HEK293 (cell line): ENCODE measurements at regions not wholly inside any gene's neighbourhood (a gene's known extent, or its start where the extent isn't known, plus 50 kb on each side); places are given as distances from the start of the nearest gene placed in this dataset.

Experiments
- CTCF ChIA-PET: fragments of 350-600 bp; formaldehyde crosslinking; extraction: SDS; loops from one replicate; lab custom pipeline; 2021; ENCODE audit warnings: antibody characterized with exemption; lab: Yijun Ruan, JAX
- POLR2A ChIA-PET: fragments of 300-600 bp; formaldehyde crosslinking; extraction: SDS; loops from one replicate; lab custom pipeline; 2020; ENCODE audit warnings: antibody characterized with exemption, inconsistent platforms; lab: Yijun Ruan, JAX
- H3K27ac ChIP-seq: fragments of 200-500 bp; sonication (Bioruptor generic); 2 replicates; pipeline ENCODE4 v1.5.1; 2014; ENCODE audit warnings: low read depth, low read length, control low read depth, inconsistent platforms; ENCODE audit errors: extremely low read depth
- H3K36me3 ChIP-seq, 2 experiments: fragments of 200-500 bp in 1 of 2; sonication (Bioruptor generic) in 1 of 2; 1 replicate in 1 of 2; 2 replicates in 1 of 2; pipeline ENCODE4 v1.5.1; 2014 to 2017; ENCODE audit warnings: inconsistent platforms in 2 of 2, low read length in 2 of 2; ENCODE audit not compliant: control insufficient read depth in 2 of 2, insufficient read depth in 1 of 2
- H3K4me1 ChIP-seq: fragments of 200-500 bp; sonication (Bioruptor generic); 2 replicates; pipeline ENCODE4 v1.5.1; 2014; ENCODE audit warnings: mild to moderate bottlenecking, low read length, inconsistent platforms; ENCODE audit not compliant: control insufficient read depth, insufficient read depth
- H3K4me3 ChIP-seq: 2 replicates; pipeline ENCODE4 v1.5.1; 2011; ENCODE audit warnings: low read depth, mild to moderate bottlenecking, control low read depth, low read length, moderate library complexity
- H3K9me3 ChIP-seq: fragments of 200-500 bp; sonication (Bioruptor generic); 2 replicates; pipeline ENCODE4 v1.5.1; 2014; ENCODE audit warnings: low read depth, low read length, inconsistent platforms; ENCODE audit not compliant: control insufficient read depth, insufficient read depth
- EGR2 ChIP-seq: fragments of 450-650 bp; formaldehyde crosslinking; IDR thresholded peaks from 2 replicates; pipeline ENCODE4 v1.5.1; 2016; ENCODE audit warnings: low read depth, missing biosample characterization, missing genetic modification characterization
- FEZF1 ChIP-seq: fragments of 450-650 bp; formaldehyde crosslinking; IDR thresholded peaks from 2 replicates; pipeline ENCODE4 v1.5.1; 2016; ENCODE audit warnings: missing biosample characterization, missing genetic modification characterization
- GFI1B ChIP-seq: fragments of 450-650 bp; formaldehyde crosslinking; IDR thresholded peaks from 2 replicates; pipeline ENCODE4 v1.5.1; 2016; ENCODE audit warnings: missing biosample characterization, missing genetic modification characterization
- GLIS2 ChIP-seq: fragments of 450-650 bp; formaldehyde crosslinking; IDR thresholded peaks from 2 replicates; pipeline ENCODE4 v1.5.1; 2016; ENCODE audit warnings: missing biosample characterization, missing genetic modification characterization
- KLF1 ChIP-seq: fragments of 450-650 bp; formaldehyde crosslinking; IDR thresholded peaks from 2 replicates; pipeline ENCODE4 v1.5.1; 2016; ENCODE audit warnings: missing biosample characterization, missing genetic modification characterization
- KLF7 ChIP-seq: fragments of 450-650 bp; formaldehyde crosslinking; IDR thresholded peaks from 2 replicates; pipeline ENCODE4 v1.5.1; 2016; ENCODE audit warnings: missing biosample characterization, missing genetic modification characterization, borderline replicate concordance
- KLF9 ChIP-seq: fragments of 450-650 bp; formaldehyde crosslinking; IDR thresholded peaks from 2 replicates; pipeline ENCODE4 v1.5.1; 2016; ENCODE audit warnings: missing biosample characterization, missing genetic modification characterization, low read depth
- OVOL3 ChIP-seq: fragments of 450-650 bp; formaldehyde crosslinking; IDR thresholded peaks from 2 replicates; pipeline ENCODE4 v1.5.1; 2016; ENCODE audit warnings: missing biosample characterization, missing genetic modification characterization
- SCRT2 ChIP-seq: fragments of 450-650 bp; formaldehyde crosslinking; IDR thresholded peaks from 2 replicates; pipeline ENCODE4 v1.5.1; 2016; ENCODE audit warnings: missing biosample characterization, missing genetic modification characterization
- SP2 ChIP-seq: fragments of 450-650 bp; formaldehyde crosslinking; IDR thresholded peaks from 2 replicates; pipeline ENCODE4 v1.5.1; 2016; ENCODE audit warnings: missing biosample characterization, missing genetic modification characterization
- YY1 ChIP-seq: fragments of 450-650 bp; formaldehyde crosslinking; IDR thresholded peaks from 2 replicates; pipeline ENCODE4 v1.5.1; 2018; ENCODE audit warnings: missing biosample characterization, missing genetic modification characterization
- ZBTB20 ChIP-seq: fragments of 450-650 bp; formaldehyde crosslinking; IDR thresholded peaks from 2 replicates; pipeline ENCODE4 v1.5.1; 2016; ENCODE audit warnings: missing biosample characterization, missing genetic modification characterization
- ZNF114 ChIP-seq: fragments of 450-650 bp; formaldehyde crosslinking; IDR thresholded peaks from 2 replicates; pipeline ENCODE4 v1.5.0; 2017; ENCODE audit warnings: missing biosample characterization, missing genetic modification characterization
- ZNF174 ChIP-seq: fragments of 450-650 bp; formaldehyde crosslinking; IDR thresholded peaks from 2 replicates; pipeline ENCODE4 v1.5.0; 2017; ENCODE audit warnings: missing biosample characterization, mild to moderate bottlenecking, missing genetic modification characterization
- ZNF571 ChIP-seq: fragments of 450-650 bp; formaldehyde crosslinking; IDR thresholded peaks from 2 replicates; pipeline ENCODE4 v1.5.0; 2017; ENCODE audit warnings: missing biosample characterization, missing genetic modification characterization
- ZNF776 ChIP-seq: fragments of 450-650 bp; formaldehyde crosslinking; IDR thresholded peaks from 2 replicates; pipeline ENCODE4 v1.5.0; 2017; ENCODE audit warnings: missing biosample characterization, missing genetic modification characterization, borderline replicate concordance
- ZNF791 ChIP-seq: fragments of 450-650 bp; formaldehyde crosslinking; IDR thresholded peaks from 2 replicates; pipeline ENCODE4 v1.5.1; 2016; ENCODE audit warnings: missing biosample characterization, missing genetic modification characterization
- ZNF792 ChIP-seq: fragments of 450-650 bp; formaldehyde crosslinking; IDR thresholded peaks from 2 replicates; pipeline ENCODE4 v1.5.1; 2016; ENCODE audit warnings: missing biosample characterization, missing genetic modification characterization
- ZNF843 ChIP-seq: fragments of 450-650 bp; formaldehyde crosslinking; IDR thresholded peaks from 2 replicates; pipeline ENCODE4 v1.5.1; 2016; ENCODE audit warnings: missing biosample characterization, missing genetic modification characterization
- TF ChIP-seq, protein P1 (sequence below): fragments of 450-650 bp; formaldehyde crosslinking; conservative IDR thresholded peaks from 2 replicates; pipeline ENCODE4 v1.5.1; 2016; ENCODE audit warnings: low read depth, missing biosample characterization, missing genetic modification characterization
- TF ChIP-seq, protein P2 (sequence below): fragments of 450-650 bp; formaldehyde crosslinking; IDR thresholded peaks from 2 replicates; pipeline ENCODE4 v1.5.1; 2017; ENCODE audit warnings: missing biosample characterization, missing genetic modification characterization
- TF ChIP-seq, protein P3 (sequence below): fragments of 450-650 bp; IDR thresholded peaks from 2 replicates; pipeline ENCODE4 v1.5.1; 2018; ENCODE audit warnings: missing biosample characterization, mild to moderate bottlenecking, missing genetic modification characterization

DNA sequence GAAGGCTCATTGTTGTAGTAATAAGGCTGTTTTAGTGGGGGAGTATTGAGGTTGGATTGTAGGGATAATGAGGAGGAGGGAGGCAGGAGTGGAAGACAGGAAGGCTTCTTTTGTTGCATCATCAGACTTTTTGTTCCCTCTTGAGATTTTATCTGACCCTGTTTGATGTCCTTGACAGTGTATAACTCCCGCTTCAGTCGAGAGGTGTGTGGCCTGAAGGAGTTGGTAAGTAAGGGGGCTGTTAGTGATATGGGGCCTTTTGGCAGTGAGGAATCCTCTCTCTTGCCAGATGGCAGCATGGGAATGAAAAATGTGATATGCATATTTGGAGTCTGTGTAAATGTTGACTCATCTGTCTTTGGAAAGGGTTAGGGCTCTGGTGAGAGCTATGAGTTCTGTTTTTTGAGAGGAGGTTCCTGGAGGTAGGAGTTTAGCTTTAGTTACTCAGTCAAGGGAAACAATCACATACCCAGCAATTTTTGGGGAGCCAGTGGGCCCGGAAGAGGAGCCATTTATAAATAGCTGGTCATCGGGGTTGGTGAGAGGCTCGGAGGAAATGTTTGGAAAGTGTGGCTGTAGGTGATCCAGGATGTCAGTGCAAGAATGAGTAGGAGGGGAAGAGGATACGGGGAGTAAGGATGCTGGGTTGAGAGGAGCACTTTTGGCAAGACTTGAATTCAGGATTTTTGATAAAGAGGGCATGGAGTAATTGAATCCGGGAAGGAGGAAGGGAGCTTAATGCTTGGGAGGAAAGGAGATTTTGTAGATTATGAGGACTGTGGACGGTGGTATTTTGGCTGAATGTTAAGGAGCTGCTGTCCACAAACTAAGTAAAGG is 136.7 kb upstream of the ETV3 start (continued):
- TF ChIP-seq, protein P1, sequence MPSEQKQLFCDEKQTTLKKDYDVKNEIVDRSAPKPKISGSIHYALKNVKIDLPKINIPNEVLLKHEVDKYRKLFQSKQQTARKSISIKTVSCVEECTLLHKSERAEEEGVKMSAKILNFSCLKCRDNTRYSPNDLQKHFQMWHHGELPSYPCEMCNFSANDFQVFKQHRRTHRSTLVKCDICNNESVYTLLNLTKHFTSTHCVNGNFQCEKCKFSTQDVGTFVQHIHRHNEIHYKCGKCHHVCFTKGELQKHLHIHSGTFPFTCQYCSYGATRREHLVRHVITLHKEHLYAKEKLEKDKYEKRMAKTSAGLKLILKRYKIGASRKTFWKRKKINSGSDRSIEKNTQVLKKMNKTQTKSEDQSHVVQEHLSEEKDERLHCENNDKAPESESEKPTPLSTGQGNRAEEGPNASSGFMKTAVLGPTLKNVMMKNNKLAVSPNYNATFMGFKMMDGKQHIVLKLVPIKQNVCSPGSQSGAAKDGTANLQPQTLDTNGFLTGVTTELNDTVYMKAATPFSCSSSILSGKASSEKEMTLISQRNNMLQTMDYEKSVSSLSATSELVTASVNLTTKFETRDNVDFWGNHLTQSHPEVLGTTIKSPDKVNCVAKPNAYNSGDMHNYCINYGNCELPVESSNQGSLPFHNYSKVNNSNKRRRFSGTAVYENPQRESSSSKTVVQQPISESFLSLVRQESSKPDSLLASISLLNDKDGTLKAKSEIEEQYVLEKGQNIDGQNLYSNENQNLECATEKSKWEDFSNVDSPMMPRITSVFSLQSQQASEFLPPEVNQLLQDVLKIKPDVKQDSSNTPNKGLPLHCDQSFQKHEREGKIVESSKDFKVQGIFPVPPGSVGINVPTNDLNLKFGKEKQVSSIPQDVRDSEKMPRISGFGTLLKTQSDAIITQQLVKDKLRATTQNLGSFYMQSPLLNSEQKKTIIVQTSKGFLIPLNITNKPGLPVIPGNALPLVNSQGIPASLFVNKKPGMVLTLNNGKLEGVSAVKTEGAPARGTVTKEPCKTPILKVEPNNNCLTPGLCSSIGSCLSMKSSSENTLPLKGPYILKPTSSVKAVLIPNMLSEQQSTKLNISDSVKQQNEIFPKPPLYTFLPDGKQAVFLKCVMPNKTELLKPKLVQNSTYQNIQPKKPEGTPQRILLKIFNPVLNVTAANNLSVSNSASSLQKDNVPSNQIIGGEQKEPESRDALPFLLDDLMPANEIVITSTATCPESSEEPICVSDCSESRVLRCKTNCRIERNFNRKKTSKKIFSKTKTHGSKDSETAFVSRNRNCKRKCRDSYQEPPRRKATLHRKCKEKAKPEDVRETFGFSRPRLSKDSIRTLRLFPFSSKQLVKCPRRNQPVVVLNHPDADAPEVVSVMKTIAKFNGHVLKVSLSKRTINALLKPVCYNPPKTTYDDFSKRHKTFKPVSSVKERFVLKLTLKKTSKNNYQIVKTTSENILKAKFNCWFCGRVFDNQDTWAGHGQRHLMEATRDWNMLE (tag by site-specific recombination): peak; percentile 52
- TF ChIP-seq ZNF571 (tag by site-specific recombination): no peak
- TF ChIP-seq ZNF792 (tag by site-specific recombination): no peak
- TF ChIP-seq, protein P2, sequence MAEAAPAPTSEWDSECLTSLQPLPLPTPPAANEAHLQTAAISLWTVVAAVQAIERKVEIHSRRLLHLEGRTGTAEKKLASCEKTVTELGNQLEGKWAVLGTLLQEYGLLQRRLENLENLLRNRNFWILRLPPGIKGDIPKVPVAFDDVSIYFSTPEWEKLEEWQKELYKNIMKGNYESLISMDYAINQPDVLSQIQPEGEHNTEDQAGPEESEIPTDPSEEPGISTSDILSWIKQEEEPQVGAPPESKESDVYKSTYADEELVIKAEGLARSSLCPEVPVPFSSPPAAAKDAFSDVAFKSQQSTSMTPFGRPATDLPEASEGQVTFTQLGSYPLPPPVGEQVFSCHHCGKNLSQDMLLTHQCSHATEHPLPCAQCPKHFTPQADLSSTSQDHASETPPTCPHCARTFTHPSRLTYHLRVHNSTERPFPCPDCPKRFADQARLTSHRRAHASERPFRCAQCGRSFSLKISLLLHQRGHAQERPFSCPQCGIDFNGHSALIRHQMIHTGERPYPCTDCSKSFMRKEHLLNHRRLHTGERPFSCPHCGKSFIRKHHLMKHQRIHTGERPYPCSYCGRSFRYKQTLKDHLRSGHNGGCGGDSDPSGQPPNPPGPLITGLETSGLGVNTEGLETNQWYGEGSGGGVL (tag by site-specific recombination): peak; percentile 69
- 0 out of 2 replicates have a peak, but pooled peaks have one; percentile 40 for TF ChIP-seq ZBTB20 (tag by site-specific recombination)
- no peak for TF ChIP-seq KLF9
- TF ChIP-seq ZNF114 (tag by site-specific recombination): no peak
- TF ChIP-seq ZNF776: no peak
- TF ChIP-seq, all 188 proteins: peak for 12

DNA sequence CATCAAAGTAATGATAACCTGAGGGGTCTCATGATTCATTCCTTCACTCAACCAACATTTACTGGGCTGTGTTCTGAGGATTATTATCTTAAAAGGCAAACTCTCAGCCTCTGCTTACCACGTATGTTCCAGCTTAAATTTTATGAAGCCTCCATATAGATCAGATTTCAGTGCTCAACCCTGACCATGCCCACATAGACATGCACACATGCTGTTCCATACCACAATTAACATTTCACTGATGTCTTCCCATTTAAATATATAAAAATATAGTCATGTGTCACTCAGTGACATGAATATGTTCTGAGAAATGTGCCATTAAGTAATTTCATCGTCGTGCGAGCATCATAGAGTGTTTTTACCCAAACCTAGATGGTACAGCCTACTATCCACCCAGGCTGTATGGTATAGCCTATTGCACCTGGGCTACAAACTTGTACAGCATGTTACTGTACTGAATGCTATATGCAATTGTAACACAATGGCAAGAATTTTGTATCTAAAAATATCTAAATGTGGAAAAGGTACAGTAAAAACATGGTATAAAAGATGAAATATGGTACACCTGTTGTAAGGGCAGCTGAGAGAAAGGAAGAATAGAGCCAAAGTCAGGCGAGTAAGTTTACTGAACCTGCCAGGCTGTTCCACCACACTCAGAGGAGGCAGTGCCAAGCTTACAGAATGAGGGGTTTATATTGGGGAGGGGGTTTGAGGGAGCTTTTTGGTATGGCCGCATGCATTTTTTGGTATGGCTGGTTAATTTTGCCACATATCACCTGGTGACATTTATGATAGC is 134.7 kb upstream of the ETV3 start:
- POLR2A ChIA-PET: no interaction called here
- H3K4me1 ChIP-seq: peaks cover 11% of the 10 kb centered on the region
- H3K4me3 ChIP-seq: no peak overlapping the region
- no peaks in the 10 kb centered on the region for H3K9me3 ChIP-seq
- no peak overlapping the region for H3K27ac ChIP-seq
- no peaks in the 10 kb centered on the region for H3K36me3 ChIP-seq
- CTCF ChIA-PET: interaction anchor here (0.7 to 0.8 kb wide), 2 partner anchors 12 to 127 kb away, joined by 3 to 5 read pairs; no protein-coding TSS in a partner anchor
- TF ChIP-seq EGR2 (tag by site-specific recombination): no peak
- TF ChIP-seq YY1: no peak
- 0 out of 2 replicates have a peak, but pooled peaks have one; percentile 27 for TF ChIP-seq ZNF174 (tag by site-specific recombination)
- TF ChIP-seq ZNF776: no peak
- TF ChIP-seq KLF1 (tag by site-specific recombination): no peak
- TF ChIP-seq, protein P3, sequence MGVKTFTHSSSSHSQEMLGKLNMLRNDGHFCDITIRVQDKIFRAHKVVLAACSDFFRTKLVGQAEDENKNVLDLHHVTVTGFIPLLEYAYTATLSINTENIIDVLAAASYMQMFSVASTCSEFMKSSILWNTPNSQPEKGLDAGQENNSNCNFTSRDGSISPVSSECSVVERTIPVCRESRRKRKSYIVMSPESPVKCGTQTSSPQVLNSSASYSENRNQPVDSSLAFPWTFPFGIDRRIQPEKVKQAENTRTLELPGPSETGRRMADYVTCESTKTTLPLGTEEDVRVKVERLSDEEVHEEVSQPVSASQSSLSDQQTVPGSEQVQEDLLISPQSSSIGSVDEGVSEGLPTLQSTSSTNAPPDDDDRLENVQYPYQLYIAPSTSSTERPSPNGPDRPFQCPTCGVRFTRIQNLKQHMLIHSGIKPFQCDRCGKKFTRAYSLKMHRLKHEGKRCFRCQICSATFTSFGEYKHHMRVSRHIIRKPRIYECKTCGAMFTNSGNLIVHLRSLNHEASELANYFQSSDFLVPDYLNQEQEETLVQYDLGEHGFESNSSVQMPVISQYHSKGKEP (tag by site-specific recombination): peak; percentile 58; the same call in 1 of the 2 replicates
- TF ChIP-seq ZNF843 (tag by site-specific recombination): no peak
- TF ChIP-seq SCRT2: peak; percentile 76
- TF ChIP-seq FEZF1 (tag by site-specific recombination): peak; percentile 25; the same call in 1 of the 2 replicates
- 0 out of 2 replicates have a peak, but pooled peaks have one; percentile 41 for TF ChIP-seq GFI1B (tag by site-specific recombination)
- no peak for TF ChIP-seq ZNF791 (tag by site-specific recombination)
- no peak for TF ChIP-seq KLF7 (tag by site-specific recombination)
- TF ChIP-seq GLIS2: no peak
- no peak for TF ChIP-seq SP2 (tag by site-specific recombination)
- TF ChIP-seq OVOL3: no peak
